Neutrophil (primary cell): ENCODE measurements at regions not wholly inside any gene's neighbourhood (a gene's known extent, or its start where the extent isn't known, plus 50 kb on each side); places are given as distances from the start of the nearest gene placed in this dataset.
A peak's percentile ranks its signal among the peaks of the same experiment; 100 is the strongest.

Source experiments
- H3K27ac ChIP-seq: fragments of 200-600 bp; sonication (generic); 2 replicates; pipeline ENCODE4 v1.5.1; 2016; ENCODE audit warnings: mild to moderate bottlenecking, moderate library complexity
- H3K27me3 ChIP-seq: fragments of 200-600 bp; sonication (generic); 2 replicates; pipeline ENCODE4 v1.6.0; 2016; ENCODE audit warnings: mild to moderate bottlenecking
- H3K36me3 ChIP-seq: fragments of 200-600 bp; sonication (generic); 2 replicates; pipeline ENCODE4 v1.5.1; 2017
- H3K4me1 ChIP-seq, 2 experiments: fragments of 200-600 bp in 1 of 2; sonication (generic) in 1 of 2; 1 replicate in 1 of 2; 2 replicates in 1 of 2; pipeline versions ENCODE4 v1.5.1 to v1.6.1; 2013 to 2016; ENCODE audit warnings: low read depth in 1 of 2, low read length in 1 of 2, mild to moderate bottlenecking in 1 of 2, moderate library complexity in 1 of 2; ENCODE audit not compliant: control insufficient read depth in 1 of 2, insufficient read depth in 1 of 2
- H3K4me3 ChIP-seq, 2 experiments: fragments of 200-600 bp in 1 of 2; sonication (generic) in 1 of 2; 1 replicate in 1 of 2; 2 replicates in 1 of 2; pipeline ENCODE4 v1.5.1; 2013 to 2016; ENCODE audit warnings: low read depth in 1 of 2, low read length in 1 of 2, mild to moderate bottlenecking in 1 of 2, moderate library complexity in 1 of 2
- H3K9me3 ChIP-seq: fragments of 200-600 bp; sonication (generic); 2 replicates; pipeline ENCODE4 v1.5.1; 2016
- TF ChIP-seq, protein P1 (sequence below): fragments of 200-600 bp; sonication (generic); IDR thresholded peaks from 2 replicates; pipeline ENCODE4 v1.5.1; 2016; ENCODE audit warnings: antibody characterized with exemption

DNA sequence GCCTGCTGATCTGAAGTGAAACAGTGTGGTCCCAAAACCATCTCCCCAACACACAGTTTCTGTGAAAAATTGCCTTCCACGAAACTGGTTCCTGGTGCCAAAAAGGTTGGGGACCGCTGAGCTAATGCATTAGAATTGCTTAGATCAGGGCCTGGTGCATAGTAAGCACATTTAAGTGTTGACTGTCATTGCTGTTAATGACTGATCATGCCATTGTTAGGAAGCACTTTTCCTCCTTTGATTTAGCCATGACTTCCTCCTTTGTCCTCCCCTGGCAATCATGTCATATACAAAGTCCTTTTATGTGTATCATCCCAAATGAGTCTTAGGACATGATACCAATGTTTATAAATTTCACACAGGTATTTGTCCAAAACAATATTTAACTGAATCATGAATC lies 81.5 kb upstream of the ATP11B start:
- Histone ChIP-seq H3K27me3 (no peaks in the 10 kb centered on the region), H3K4me1 (peaks cover 32 to 36% of the 10 kb centered on the region in 2 experiments), H3K27ac (peak overlapping the region; percentile 73), H3K4me3 (no peak overlapping the region), H3K36me3 (no peaks in the 10 kb centered on the region), H3K9me3 (no peaks in the 10 kb centered on the region)
- TF ChIP-seq, protein P1, sequence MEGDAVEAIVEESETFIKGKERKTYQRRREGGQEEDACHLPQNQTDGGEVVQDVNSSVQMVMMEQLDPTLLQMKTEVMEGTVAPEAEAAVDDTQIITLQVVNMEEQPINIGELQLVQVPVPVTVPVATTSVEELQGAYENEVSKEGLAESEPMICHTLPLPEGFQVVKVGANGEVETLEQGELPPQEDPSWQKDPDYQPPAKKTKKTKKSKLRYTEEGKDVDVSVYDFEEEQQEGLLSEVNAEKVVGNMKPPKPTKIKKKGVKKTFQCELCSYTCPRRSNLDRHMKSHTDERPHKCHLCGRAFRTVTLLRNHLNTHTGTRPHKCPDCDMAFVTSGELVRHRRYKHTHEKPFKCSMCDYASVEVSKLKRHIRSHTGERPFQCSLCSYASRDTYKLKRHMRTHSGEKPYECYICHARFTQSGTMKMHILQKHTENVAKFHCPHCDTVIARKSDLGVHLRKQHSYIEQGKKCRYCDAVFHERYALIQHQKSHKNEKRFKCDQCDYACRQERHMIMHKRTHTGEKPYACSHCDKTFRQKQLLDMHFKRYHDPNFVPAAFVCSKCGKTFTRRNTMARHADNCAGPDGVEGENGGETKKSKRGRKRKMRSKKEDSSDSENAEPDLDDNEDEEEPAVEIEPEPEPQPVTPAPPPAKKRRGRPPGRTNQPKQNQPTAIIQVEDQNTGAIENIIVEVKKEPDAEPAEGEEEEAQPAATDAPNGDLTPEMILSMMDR, result no peak

DNA sequence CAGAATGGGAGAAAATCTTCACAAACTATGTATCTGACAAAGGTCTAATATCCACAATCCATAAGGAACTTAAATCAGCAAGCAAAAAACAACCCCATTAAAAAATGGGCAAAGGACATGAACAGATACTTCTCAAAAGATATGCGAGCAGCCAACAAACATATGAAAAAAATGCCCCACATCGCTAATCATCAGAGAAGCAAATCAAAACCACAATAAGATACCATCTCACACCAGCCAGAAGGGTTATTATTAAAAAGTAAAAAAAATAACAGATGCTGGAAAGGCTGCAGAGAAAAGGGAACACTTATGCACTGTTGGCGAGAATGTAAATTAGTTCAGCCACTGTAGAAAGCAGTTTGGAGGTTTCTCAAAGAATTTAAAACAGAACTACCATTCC lies 80.2 kb upstream of the ATP11B start:
- TF ChIP-seq, protein P1, result no peak
- Histone ChIP-seq H3K36me3 (no peaks in the 10 kb centered on the region), H3K9me3 (no peaks in the 10 kb centered on the region), H3K4me3 (no peak overlapping the region), H3K4me1 (peaks cover 32 to 36% of the 10 kb centered on the region in 2 experiments), H3K27me3 (no peaks in the 10 kb centered on the region), H3K27ac (peak overlapping the region; percentile 11)

DNA sequence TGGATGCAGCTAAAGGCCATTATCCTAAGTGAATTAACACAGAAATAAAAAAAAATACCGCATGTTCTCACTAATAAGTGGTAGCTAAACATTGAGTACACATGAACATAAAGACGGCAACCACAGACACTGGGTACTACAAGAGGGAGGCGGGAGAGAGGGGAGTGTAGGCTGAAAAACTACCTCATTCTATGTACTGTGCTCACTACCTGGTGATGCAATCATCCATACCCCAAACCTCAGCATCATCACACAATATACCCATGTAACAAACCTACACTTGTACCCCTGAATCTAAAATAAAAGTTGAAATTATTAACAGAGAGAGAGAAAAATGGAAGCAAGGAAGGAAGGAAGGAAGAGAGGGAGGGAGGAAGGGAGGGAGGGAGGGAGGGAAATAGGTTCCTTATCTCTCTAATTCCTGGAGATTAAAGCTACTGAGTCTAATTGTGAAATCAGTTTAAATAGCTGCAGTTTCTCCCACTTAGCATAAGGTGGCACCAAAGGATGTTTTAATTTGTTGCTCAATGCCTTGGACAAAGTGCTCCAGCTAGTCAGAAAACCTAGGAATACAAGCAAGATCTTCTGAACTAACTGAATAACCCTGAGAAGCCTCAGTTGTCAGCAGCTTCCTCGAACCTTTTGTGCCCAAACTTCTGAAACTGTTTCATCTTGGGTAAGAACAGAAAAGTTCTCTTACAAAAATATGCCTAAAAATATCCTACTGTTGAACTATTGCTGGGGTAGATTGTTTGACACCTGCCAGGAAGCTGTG lies 79.4 kb upstream of the ATP11B start:
- H3K36me3 ChIP-seq, result no peaks in the 10 kb centered on the region
- H3K9me3 ChIP-seq, result no peaks in the 10 kb centered on the region
- H3K4me1 ChIP-seq, result peaks cover 32 to 36% of the 10 kb centered on the region in 2 experiments
- H3K27me3 ChIP-seq, result no peaks in the 10 kb centered on the region
- H3K27ac ChIP-seq, result no peak overlapping the region
- no peak overlapping the region for H3K4me3 ChIP-seq
- TF ChIP-seq, protein P1, result no peak

DNA sequence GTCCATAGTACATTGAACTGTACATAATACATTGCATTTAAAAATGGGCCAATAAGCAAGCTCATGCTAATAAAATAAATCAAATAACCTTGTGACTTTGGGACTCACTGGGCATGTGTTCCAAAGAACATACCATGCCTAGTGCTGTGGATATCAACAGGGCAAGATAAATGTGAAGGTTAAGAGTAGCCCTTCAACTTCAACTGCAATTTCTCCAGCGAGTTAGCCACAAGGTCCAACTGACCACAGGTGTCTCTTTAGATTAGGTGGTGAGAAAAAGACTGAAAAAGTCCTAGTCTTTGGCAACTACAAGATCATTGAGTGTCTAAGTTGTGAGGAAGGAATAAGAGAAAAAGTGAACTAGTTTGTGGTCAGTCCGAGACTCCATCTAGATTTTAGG lies 78.3 kb upstream of the ATP11B start:
- no peak overlapping the region for H3K27ac ChIP-seq

DNA sequence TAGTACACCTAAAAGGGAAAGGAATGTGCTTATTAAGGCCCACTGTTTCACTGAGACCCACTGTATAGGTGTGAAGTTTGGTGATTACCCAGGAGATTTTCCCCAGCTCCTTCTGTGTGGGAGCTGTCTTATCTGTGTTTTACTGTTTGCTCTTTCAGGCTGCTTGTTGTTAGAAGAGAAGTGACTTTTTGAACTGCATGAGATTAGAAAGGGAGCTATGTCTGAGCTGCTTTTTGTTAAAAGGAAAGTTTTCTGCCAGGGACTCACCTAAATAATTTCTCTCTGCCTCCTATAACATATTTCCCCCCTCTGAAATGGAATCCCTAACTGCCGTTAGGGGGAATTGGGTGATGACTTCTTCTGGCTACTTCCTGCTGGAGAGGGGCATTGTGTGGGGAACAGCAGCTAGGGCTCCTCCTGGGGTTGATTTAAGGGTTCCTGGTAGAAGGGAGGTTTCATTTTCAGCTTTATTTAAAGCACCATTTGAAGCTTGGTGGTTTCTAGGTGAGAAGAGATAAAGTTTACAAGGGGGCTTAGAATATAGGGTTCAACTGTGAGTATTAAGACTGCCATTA lies 77.1 kb upstream of the ATP11B start:
- Histone ChIP-seq H3K27me3 (no peaks in the 10 kb centered on the region), H3K4me1 (peaks cover 15 to 19% of the 10 kb centered on the region in 2 experiments), H3K9me3 (no peaks in the 10 kb centered on the region), H3K36me3 (no peaks in the 10 kb centered on the region), H3K27ac (no peak overlapping the region), H3K4me3 (no peak overlapping the region)
- TF ChIP-seq, protein P1, result no peak

More for the DNA sequence above, 78.3 kb upstream of the ATP11B start:
- no peaks in the 10 kb centered on the region for H3K36me3 ChIP-seq
- peaks cover 27 to 29% of the 10 kb centered on the region in 2 experiments for H3K4me1 ChIP-seq
- no peaks in the 10 kb centered on the region for H3K9me3 ChIP-seq
- H3K27me3 ChIP-seq, result no peaks in the 10 kb centered on the region
- H3K4me3 ChIP-seq, result no peak overlapping the region
- TF ChIP-seq, protein P1, result no peak
